K562 (cell line): ENCODE measurements at regions not wholly inside any gene's neighbourhood (a gene's known extent, or its start where the extent isn't known, plus 50 kb on each side); places are given as distances from the start of the nearest gene placed in this dataset.

Experiments
- ATAC-seq: fragments of 200-7000 bp; cut with Tn5 transposase; 3 replicates; pipeline ENCODE4 v1.9.1; 2020; ENCODE audit warnings: moderate library complexity
- BruUV-seq: library from RNA; stranded (reverse); fragments of 400-500 nt; replicated peaks from 2 replicates; lab custom pipeline; 2021; lab: Mats Ljungman, UMichigan
- CTCF ChIA-PET: fragments of 300-600 bp; formaldehyde crosslinking; extraction: SDS; loops from one replicate; lab custom pipeline; 2021; ENCODE audit warnings: low intra/inter-chr PET ratio; lab: Yijun Ruan, JAX
- POLR2A ChIA-PET: fragments of 300-600, 350-650 bp; sonication (Branson Sonifier 250); formaldehyde crosslinking; extraction: SDS; loops from one replicate; lab custom pipeline; 2021; ENCODE audit warnings: antibody characterized with exemption, inconsistent platforms; lab: Yijun Ruan, JAX
- DNase-seq, 4 experiments: peaks; one replicate each; pipeline versions ENCODE4 v3.0.0 to v3.0.0-alpha.2; 2011 to 2018; ENCODE audit warnings: low spot score in 3 of 4, mixed read lengths in 3 of 4; ENCODE audit errors: extremely low read depth in 1 of 4
- FAIRE-seq: peaks from 2 replicates; lab custom pipeline; 2011; peaks lifted over from hg19 to GRCh38; lab: Jason Lieb, UNC
- H2AFZ ChIP-seq: 2 replicates; pipeline ENCODE4 v1.6.0; 2011; ENCODE audit warnings: low read depth, low read length, control low read depth, inconsistent platforms
- H3K27ac ChIP-seq: fragments of 200-600 bp; 3 replicates; pipeline ENCODE4 v1.8.0; 2011; ENCODE audit warnings: low read depth, mild to moderate bottlenecking, control low read depth, inconsistent platforms, low read length, moderate library complexity, mixed read lengths; ENCODE audit errors: extremely low read depth
- H3K27me3 ChIP-seq, 2 experiments: fragments of 300-600 bp in 1 of 2; 2 replicates in 1 of 2; 3 replicates in 1 of 2; pipeline versions ENCODE4 v1.6.0 to v1.8.0; 2011; ENCODE audit warnings: inconsistent platforms in 2 of 2, low read length in 2 of 2, mild to moderate bottlenecking in 1 of 2, mixed read lengths in 1 of 2, moderate library complexity in 1 of 2; ENCODE audit not compliant: control insufficient read depth in 2 of 2, insufficient read depth in 2 of 2
- H3K36me3 ChIP-seq: fragments of 300-600 bp; 3 replicates; pipeline ENCODE4 v1.8.0; 2011; ENCODE audit warnings: mild to moderate bottlenecking, low read length, inconsistent platforms; ENCODE audit not compliant: control insufficient read depth, insufficient read depth
- H3K4me1 ChIP-seq, 2 experiments: fragments of 200-600 bp in 1 of 2; replicated peaks in 1 of 2; 2 replicates in 1 of 2; 3 replicates in 1 of 2; pipeline versions ENCODE4 v1.5.1 to v1.8.0; 2011; ENCODE audit warnings: inconsistent platforms in 2 of 2, low read length in 2 of 2, mild to moderate bottlenecking in 1 of 2, mixed read lengths in 1 of 2, moderate library complexity in 1 of 2; ENCODE audit not compliant: control insufficient read depth in 2 of 2, insufficient read depth in 2 of 2
- H3K4me2 ChIP-seq: 2 replicates; pipeline ENCODE4 v1.6.1; 2011; ENCODE audit warnings: low read length, control low read depth, inconsistent platforms, mixed read lengths; ENCODE audit not compliant: insufficient read depth
- H3K4me3 ChIP-seq: fragments of 200-600 bp; sonication (generic), shearing (Covaris generic); 2 replicates; pipeline ENCODE4 v1.5.1; 2016; ENCODE audit warnings: control low read depth, inconsistent platforms
- H3K79me2 ChIP-seq: fragments of 200-600 bp; 3 replicates; pipeline ENCODE4 v1.8.0; 2011; ENCODE audit warnings: low read length, inconsistent platforms; ENCODE audit not compliant: control insufficient read depth, insufficient read depth
- H3K9ac ChIP-seq, 2 experiments: 2 replicates each; pipeline versions ENCODE4 v1.6.0 to v1.6.1; 2011; ENCODE audit warnings: low read depth in 2 of 2, low read length in 2 of 2, control low read depth in 1 of 2, inconsistent platforms in 1 of 2, mild to moderate bottlenecking in 1 of 2, mixed read lengths in 1 of 2; ENCODE audit not compliant: insufficient read depth in 1 of 2
- H3K9me1 ChIP-seq: one replicate; pipeline ENCODE4 v1.6.0; 2011; ENCODE audit warnings: inconsistent platforms, mild to moderate bottlenecking, low read length, moderate library complexity; ENCODE audit not compliant: control insufficient read depth, insufficient read depth
- H3K9me3 ChIP-seq: replicated peaks from 2 replicates; pipeline ENCODE4 v1.5.1; 2011; ENCODE audit warnings: low read depth, low read length, inconsistent platforms; ENCODE audit not compliant: control insufficient read depth, insufficient read depth
- H4K20me1 ChIP-seq: replicated peaks from 2 replicates; pipeline ENCODE4 v1.6.1; 2011; ENCODE audit warnings: low read length, inconsistent platforms, mixed read lengths; ENCODE audit not compliant: control insufficient read depth, insufficient read depth
- CBX8 ChIP-seq: fragments of 200-600 bp; sonication (generic); IDR thresholded peaks from 2 replicates; pipeline ENCODE4 v1.6.1; 2012; ENCODE audit warnings: borderline replicate concordance, mixed run types, low read depth, mild to moderate bottlenecking, moderate library complexity, mixed read lengths, low read length, control low read depth, inconsistent platforms; ENCODE audit not compliant: poor library complexity, severe bottlenecking; ENCODE audit errors: extremely low read depth
- HDAC8 ChIP-seq: fragments of 450-650 bp; IDR thresholded peaks from 2 replicates; pipeline ENCODE4 v1.6.1; 2016; ENCODE audit warnings: mild to moderate bottlenecking, missing genetic modification characterization, moderate library complexity, missing compliant biosample characterization
- HOMEZ ChIP-seq: fragments of 250-450 bp; sonication (Bioruptor Pico); IDR thresholded peaks from 2 replicates; pipeline ENCODE4 v1.4.0; 2020; ENCODE audit warnings: mild to moderate bottlenecking, moderate library complexity
- PCBP2 ChIP-seq: fragments of 200-400 bp; formaldehyde crosslinking; IDR thresholded peaks from 2 replicates; pipeline ENCODE4 v1.6.1; 2018; ENCODE audit warnings: low read length, low read depth, mild to moderate bottlenecking, moderate library complexity; ENCODE audit not compliant: poor library complexity, severe bottlenecking
- RBM15 ChIP-seq: fragments of 200-400 bp; formaldehyde crosslinking; IDR thresholded peaks from 2 replicates; pipeline ENCODE4 v1.6.1; 2018; ENCODE audit warnings: mild to moderate bottlenecking, low read length, moderate library complexity; ENCODE audit not compliant: insufficient read depth
- SMAD2 ChIP-seq: fragments of 150-350 bp; IDR thresholded peaks from 2 replicates; pipeline ENCODE4 v1.6.1; 2014; ENCODE audit warnings: low read depth, mild to moderate bottlenecking, low read length
- SNRNP70 ChIP-seq: fragments of 200-400 bp; formaldehyde crosslinking; optimal IDR thresholded peaks from 2 replicates; pipeline ENCODE3; 2017; ENCODE audit warnings: low read depth, low read length
- STAT5B ChIP-seq: fragments of 250-450 bp; sonication (Bioruptor Pico); IDR thresholded peaks from 2 replicates; pipeline ENCODE4 v1.8.0; 2021; ENCODE audit warnings: mild to moderate bottlenecking, inconsistent platforms
- YY1 ChIP-seq, 3 experiments: IDR thresholded peaks; 2 replicates each; pipeline ENCODE4 v1.6.1; 2011; ENCODE audit warnings: low read length in 2 of 3, mild to moderate bottlenecking in 2 of 3, moderate library complexity in 2 of 3, borderline replicate concordance in 1 of 3, control low read depth in 1 of 3, low read depth in 1 of 3; ENCODE audit not compliant: insufficient read depth in 3 of 3, insufficient replicate concordance in 2 of 3, control insufficient read depth in 1 of 3, insufficient read length in 1 of 3; ENCODE audit errors: extremely low read depth in 1 of 3
- ZNF140 ChIP-seq: fragments of 250-450 bp; sonication (Bioruptor Pico); IDR thresholded peaks from 2 replicates; pipeline ENCODE4 v1.8.0; 2021; ENCODE audit warnings: moderate library complexity, mild to moderate bottlenecking, inconsistent platforms
- ZNF384 ChIP-seq: IDR thresholded peaks from 2 replicates; pipeline ENCODE4 v1.6.1; 2012; ENCODE audit warnings: low read depth, low read length, improper control_type of control experiment
- ZNF57 ChIP-seq: fragments of 450-650 bp; formaldehyde crosslinking; IDR thresholded peaks from 2 replicates; pipeline ENCODE4 v1.4.0; 2020; ENCODE audit warnings: mild to moderate bottlenecking, moderate library complexity
- ZNF644 ChIP-seq: fragments of 200-800 bp; sonication (Bioruptor generic); IDR thresholded peaks from 2 replicates; pipeline ENCODE4 v1.6.1; 2016; ENCODE audit warnings: low read depth, missing genetic modification characterization, missing compliant biosample characterization
- WGBS: fragments of 100-300 bp; shearing (Covaris generic); methylation state at CpG from one replicate; pipeline ENCODE4 v1.1.6; 2016; ENCODE audit warnings: low coverage, mixed read lengths; ENCODE audit not compliant: insufficient coverage; ENCODE audit errors: missing lambda C conversion rate; 5-methylcytosine and 5-hydroxymethylcytosine counted together
- in situ Hi-C: fragments of 300-500 bp; cut with MboI; formaldehyde crosslinking; loops from 4 replicates; pipeline ENCODE4 v1.15.0; 2018; ENCODE audit warnings: inconsistent platforms, mixed read lengths
- intact Hi-C: fragments of 100-400 bp; cut with micrococcal nuclease; formaldehyde crosslinking; loops from 2 replicates; pipeline ENCODE4 v1.14.2; 2022

GRCh38 chr13:99659866-99660554, 158.7 kb downstream of the TM9SF2 start (continued):
- TF ChIP-seq ZNF57 (CRISPR knock-in tag), result no peak
- TF ChIP-seq RBM15, result no peak
- no peak for TF ChIP-seq ZNF384
- no peak for TF ChIP-seq ZNF140

GRCh38 chr13:99659226-99659625, 158.0 kb downstream of the TM9SF2 start:
- Histone ChIP-seq H3K79me2 (no peaks in the 10 kb centered on the region), H3K9ac (no peak overlapping the region), H3K9me3 (no peaks in the 10 kb centered on the region), H3K27me3 (peaks cover 8 to 11% of the 10 kb centered on the region in 2 experiments; a peak in 4 of 5 replicates), H2AFZ (no peak overlapping the region), H3K4me2 (no peak overlapping the region), H4K20me1 (peaks cover 25% of the 10 kb centered on the region), H3K4me3 (no peak overlapping the region), H3K9me1 (no peaks in the 10 kb centered on the region), H3K27ac (no peak overlapping the region)
- ATAC-seq (no peak), DNase-seq (no peak), FAIRE-seq (no peak)
- WGBS, result 8% methylated on average over 3 of the region's 3 CpGs
- intact Hi-C loops, result loop anchor here (5.0 kb wide), 4 partner anchors 42 to 853 kb away; no protein-coding TSS in a partner anchor
- no TSS peak for BruUV-seq
- ChIA-PET CTCF (interaction anchor here (0.6 kb wide), 1 partner anchor 1330 kb away, joined by 3 read pairs; no protein-coding TSS in a partner anchor), POLR2A (no interaction called here)
- in situ Hi-C loops, result loop anchor here (25.0 kb wide), 2 partner anchors 578 to 878 kb away; no protein-coding TSS in a partner anchor
- no peak for TF ChIP-seq HDAC8 (tag)
- TF ChIP-seq CBX8, result peak; percentile 10
- no peak for TF ChIP-seq ZNF644 (tag)
- no peak for TF ChIP-seq YY1 (IDR thresholded peaks at IDR 0.05; ENCODE audit: borderline replicate concordance in 1 of 3, control insufficient read depth in 1 of 3, extremely low read depth in 1 of 3, insufficient read depth in 3 of 3, insufficient read length in 1 of 3, insufficient replicate concordance in 2 of 3, low read depth in 1 of 3, low read length in 2 of 3)
- no peak for TF ChIP-seq STAT5B (CRISPR knock-in tag)
- TF ChIP-seq SNRNP70, result no peak
- no peak for TF ChIP-seq PCBP2
- no peak for TF ChIP-seq SMAD2
- TF ChIP-seq HOMEZ (CRISPR knock-in tag), result no peak
- TF ChIP-seq, all 486 proteins: peak for 1
- Histone ChIP-seq H3K36me3 (no peaks in the 10 kb centered on the region), H3K4me1 (no peaks in the 10 kb centered on the region; a peak in 2 of 5 replicates)
